MM.1S (cell line): ENCODE measurements at regions not wholly inside any gene's neighbourhood (a gene's known extent, or its start where the extent isn't known, plus 50 kb on each side); places are given as distances from the start of the nearest gene placed in this dataset.

Experiments used
- CTCF ChIP-seq: fragments of 300-600 bp; sonication (generic); IDR thresholded peaks from 2 replicates; pipeline ENCODE4 v1.5.1; 2016; ENCODE audit warnings: antibody characterized with exemption, low read length, mixed read lengths
- EZH2phosphoT487 ChIP-seq: fragments of 300-600 bp; sonication (generic); IDR thresholded peaks from 2 replicates; pipeline ENCODE4 v1.6.1; 2018; ENCODE audit warnings: antibody characterized with exemption, low read length

- TF ChIP-seq CTCF (no peak), EZH2phosphoT487 (no peak)
Observed at GRCh38 chr6:119590066-119590465, 240.5 kb upstream of the MAN1A1 start.
